Choroid plexus epithelial cell (primary cell): ENCODE measurements at regions not wholly inside any gene's neighbourhood (a gene's known extent, or its start where the extent isn't known, plus 50 kb on each side); places are given as distances from the start of the nearest gene placed in this dataset.
A peak's percentile ranks its signal among the peaks of the same experiment; 100 is the strongest.

Source experiments
- DNase-seq: peaks from one replicate; pipeline ENCODE4 v3.0.0-alpha.2; 2010; ENCODE audit warnings: low read depth
- H3K4me3 ChIP-seq: 2 replicates; pipeline ENCODE4 v1.5.1; 2011; ENCODE audit warnings: low read depth, mild to moderate bottlenecking, control low read depth, low read length, moderate library complexity
- TF ChIP-seq, protein P1 (sequence below): conservative IDR thresholded peaks from 2 replicates; pipeline ENCODE4 v1.5.1; 2011; ENCODE audit warnings: low read depth, mild to moderate bottlenecking, control low read depth, inconsistent platforms, low read length, moderate library complexity

DNA sequence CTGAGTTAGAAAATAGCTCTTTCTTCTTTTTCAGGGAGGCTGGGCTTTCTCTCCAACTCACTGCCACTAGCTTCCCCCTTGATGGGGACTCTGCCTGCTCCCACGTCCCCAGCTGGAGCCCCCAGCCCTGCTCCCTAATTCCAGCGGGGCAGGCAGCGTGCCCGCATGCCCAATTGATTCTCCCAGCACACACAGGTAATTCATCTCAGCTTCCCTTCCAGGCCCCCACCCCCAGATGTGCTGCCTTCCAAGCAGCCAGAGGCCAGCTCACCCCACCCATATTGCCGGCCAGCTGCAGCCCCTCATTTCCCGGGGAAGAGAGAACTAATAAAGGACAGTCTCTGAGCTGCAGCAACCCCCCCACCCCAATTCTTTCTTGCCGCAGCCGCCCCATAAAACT lies 69.8 kb downstream of the EFNB1 start:
- H3K4me3 ChIP-seq: no peak overlapping the region
- TF ChIP-seq, protein P1, sequence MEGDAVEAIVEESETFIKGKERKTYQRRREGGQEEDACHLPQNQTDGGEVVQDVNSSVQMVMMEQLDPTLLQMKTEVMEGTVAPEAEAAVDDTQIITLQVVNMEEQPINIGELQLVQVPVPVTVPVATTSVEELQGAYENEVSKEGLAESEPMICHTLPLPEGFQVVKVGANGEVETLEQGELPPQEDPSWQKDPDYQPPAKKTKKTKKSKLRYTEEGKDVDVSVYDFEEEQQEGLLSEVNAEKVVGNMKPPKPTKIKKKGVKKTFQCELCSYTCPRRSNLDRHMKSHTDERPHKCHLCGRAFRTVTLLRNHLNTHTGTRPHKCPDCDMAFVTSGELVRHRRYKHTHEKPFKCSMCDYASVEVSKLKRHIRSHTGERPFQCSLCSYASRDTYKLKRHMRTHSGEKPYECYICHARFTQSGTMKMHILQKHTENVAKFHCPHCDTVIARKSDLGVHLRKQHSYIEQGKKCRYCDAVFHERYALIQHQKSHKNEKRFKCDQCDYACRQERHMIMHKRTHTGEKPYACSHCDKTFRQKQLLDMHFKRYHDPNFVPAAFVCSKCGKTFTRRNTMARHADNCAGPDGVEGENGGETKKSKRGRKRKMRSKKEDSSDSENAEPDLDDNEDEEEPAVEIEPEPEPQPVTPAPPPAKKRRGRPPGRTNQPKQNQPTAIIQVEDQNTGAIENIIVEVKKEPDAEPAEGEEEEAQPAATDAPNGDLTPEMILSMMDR: no peak
- no peak for DNase-seq

DNA sequence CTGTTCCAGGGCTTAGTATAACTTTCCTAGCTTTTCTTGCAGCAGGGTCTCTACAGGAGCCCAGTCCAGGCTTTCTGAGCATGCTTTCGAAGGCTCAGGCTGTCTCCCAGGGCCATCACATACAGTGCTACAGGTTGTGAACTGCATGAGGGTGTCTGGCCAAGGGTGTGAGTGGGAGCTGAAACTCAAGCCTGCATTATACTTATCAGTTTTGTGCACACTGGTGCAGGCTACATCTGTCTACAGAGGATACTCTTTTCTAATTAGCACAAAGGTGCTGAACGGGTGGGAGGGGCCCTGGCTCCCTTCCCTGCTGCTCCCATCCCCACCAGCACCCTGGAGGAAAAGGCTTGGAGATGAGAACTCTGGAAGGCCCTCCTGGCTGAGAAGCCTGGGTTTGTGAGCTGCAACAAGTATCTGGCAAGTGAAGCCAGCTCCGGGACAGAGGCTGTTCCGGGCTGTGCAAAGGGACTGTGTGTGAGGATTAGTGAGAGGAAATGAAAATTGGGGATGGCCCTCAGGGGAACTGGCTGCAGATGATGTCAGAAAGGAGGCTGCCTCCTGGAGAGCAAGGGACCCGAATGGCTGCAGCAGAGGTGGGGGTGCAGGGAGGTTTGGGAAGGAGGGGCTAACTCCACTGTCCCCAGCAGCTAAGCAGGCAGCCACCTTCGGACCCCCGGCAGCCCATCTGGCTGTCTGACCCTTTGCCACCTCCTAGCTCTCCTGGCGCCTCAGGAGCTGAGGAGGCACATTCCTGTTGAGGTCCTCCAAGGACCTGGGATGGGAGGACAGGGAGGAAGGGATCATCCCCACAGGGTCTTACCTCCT lies 68.5 kb downstream of the EFNB1 start:
- TF ChIP-seq, protein P1: no peak
- H3K4me3 ChIP-seq: no peak overlapping the region
- DNase-seq: no peak

- TF ChIP-seq, protein P1: no peak
- DNase-seq: no peak
- no peak overlapping the region for H3K4me3 ChIP-seq
Observed at GRCh38 chrX:68896581-68896980, 67.8 kb downstream of the EFNB1 start.

DNA sequence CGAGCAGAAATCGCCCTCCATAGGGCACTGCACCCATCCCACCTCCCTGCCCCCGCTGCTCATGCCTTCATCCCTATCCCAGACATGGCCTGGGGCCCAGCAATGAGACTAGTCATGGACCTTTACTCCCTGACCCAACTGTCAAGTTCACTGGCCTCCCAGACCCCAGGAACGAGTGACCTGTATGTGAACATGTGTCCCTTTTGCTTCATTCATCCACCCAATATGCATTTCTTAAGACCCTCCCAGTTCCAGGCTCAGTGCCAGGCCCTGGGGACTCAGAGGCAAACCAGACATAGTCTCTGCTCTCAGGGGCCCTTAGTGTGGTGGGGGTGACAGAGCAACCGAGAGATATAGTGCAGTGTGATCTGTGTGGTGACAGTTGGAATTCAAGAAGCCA lies 67.0 kb downstream of the EFNB1 start:
- no peak for DNase-seq
- TF ChIP-seq, protein P1: no peak
- no peak overlapping the region for H3K4me3 ChIP-seq

GRCh38 chrX:68895341-68895755 lies 66.5 kb downstream of the EFNB1 start:
- peak; percentile 37 for DNase-seq
- no peak overlapping the region for H3K4me3 ChIP-seq
- TF ChIP-seq, protein P1: no peak

GRCh38 chrX:68894513-68895340 lies 65.9 kb downstream of the EFNB1 start:
- peak; percentile 38 for DNase-seq
- TF ChIP-seq, protein P1: no peak
- peak overlapping the region; percentile 18 for H3K4me3 ChIP-seq
